ENCODE measurements at regions not wholly inside any gene's neighbourhood (a gene's known extent, or its start where the extent isn't known, plus 50 kb on each side); places are given as distances from the start of the nearest gene placed in this dataset.
"Not testable (repeated sequence)": the region's sequence is repeated elsewhere in the genome, so short reads cannot be mapped to it uniquely, and the experiment has no call there.

DNA sequence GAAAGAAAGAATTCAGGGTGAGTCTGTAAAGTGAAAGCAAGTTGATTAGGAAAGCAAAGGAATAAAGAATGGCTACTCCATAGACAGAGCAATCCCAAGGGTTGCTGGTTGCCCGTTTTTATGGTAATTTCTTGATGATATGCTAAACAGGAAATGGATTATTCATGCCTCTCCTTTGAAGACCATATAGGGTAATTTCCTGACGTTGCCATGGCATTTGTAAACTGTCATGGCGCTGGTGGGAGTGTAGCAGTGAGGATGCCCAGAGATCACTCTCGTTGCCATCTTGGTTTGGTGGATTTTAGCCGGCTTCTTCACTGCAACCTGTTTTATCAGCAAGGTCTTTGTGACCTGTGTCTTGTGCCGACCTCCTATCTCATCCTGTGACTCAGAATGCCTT is 287.4 kb upstream of the ERCC4 start:
- not testable (repeated sequence) for DNase-seq

GRCh38 chr16:13633391-13633861 is 286.5 kb upstream of the ERCC4 start:
- no peak for DNase-seq

GRCh38 chr16:13634253-13634652 is 285.7 kb upstream of the ERCC4 start:
- DNase-seq: no peak

GRCh38 chr16:13634959-13635358 is 285.0 kb upstream of the ERCC4 start:
- DNase-seq: no peak

GRCh38 chr16:13638218-13638617 is 281.7 kb upstream of the ERCC4 start:
- no peak for DNase-seq

GRCh38 chr16:13643412-13643811 is 276.5 kb upstream of the ERCC4 start:
- no peak for DNase-seq

DNA sequence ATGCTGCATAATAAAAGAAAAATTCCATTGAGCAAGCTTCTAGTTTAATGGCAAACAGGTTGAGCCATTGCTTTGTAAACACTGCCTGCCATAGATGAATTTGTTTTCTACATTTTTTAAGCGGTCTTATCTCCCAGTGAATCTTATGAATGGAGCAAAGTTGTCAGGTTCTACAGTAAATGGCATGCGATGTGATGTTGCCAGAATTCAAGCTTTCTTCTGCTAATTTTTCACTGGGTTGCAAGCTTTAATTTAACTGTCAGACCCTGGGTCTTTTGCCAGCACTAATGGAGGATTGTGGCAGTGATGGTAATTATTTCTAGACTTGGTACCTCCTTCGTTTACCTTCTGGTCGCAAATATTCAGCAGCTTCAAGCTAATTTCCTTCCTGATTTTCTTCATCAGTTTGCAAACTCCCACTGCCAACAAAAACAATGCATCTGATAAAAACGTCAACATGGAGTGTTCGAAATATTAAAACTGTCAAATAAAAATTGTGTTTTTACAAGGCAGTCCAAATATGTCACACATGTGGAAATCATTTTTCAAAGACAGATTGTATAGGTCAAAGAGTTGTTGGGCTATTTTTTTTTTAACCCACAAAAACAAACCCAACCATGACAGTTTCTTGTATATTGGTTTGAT is 274.2 kb upstream of the ERCC4 start:
- DNase-seq: no peak

DNA sequence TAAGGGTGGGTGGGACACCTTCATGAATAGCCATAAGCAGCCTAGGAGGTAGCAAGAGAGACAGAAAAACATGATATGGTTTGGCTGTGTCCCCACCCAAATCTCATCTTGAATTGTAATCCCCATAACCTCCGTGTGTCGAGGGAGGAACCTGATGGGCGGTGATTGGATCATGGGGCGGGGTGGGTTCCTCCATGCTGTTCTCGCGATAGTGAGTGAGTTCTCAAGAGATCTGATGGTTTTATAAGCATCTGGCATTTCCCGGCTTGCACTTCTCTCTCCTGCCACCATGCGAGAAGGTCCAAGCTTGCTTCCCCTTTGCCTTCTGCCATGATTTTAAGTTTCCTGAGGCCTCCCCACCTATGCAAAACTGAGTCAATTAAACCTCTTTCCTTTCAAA is 259.1 kb upstream of the ERCC4 start:
- no peak for DNase-seq

- no peak for DNase-seq
Observed at GRCh38 chr16:13665876-13666275, 254.1 kb upstream of the ERCC4 start.

DNA sequence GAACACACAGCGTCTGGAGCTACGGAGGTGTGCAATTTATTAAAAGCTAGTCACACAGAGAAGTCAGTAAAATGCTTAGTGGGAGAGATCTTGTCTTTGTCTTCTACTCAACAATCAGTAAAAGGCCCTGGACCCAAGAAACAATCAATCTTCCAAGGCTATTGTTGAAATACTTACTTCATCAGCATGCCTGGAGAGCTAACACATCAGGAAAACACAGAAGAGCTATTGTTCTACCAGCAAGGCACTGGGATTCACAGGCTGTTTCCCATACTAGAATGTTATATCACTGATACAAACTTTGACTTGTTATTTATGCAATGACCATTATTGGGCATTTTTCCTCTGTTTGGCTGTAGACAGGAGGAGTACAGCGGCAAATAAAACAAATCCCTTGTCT is 247.8 kb upstream of the ERCC4 start:
- no peak for DNase-seq

DNA sequence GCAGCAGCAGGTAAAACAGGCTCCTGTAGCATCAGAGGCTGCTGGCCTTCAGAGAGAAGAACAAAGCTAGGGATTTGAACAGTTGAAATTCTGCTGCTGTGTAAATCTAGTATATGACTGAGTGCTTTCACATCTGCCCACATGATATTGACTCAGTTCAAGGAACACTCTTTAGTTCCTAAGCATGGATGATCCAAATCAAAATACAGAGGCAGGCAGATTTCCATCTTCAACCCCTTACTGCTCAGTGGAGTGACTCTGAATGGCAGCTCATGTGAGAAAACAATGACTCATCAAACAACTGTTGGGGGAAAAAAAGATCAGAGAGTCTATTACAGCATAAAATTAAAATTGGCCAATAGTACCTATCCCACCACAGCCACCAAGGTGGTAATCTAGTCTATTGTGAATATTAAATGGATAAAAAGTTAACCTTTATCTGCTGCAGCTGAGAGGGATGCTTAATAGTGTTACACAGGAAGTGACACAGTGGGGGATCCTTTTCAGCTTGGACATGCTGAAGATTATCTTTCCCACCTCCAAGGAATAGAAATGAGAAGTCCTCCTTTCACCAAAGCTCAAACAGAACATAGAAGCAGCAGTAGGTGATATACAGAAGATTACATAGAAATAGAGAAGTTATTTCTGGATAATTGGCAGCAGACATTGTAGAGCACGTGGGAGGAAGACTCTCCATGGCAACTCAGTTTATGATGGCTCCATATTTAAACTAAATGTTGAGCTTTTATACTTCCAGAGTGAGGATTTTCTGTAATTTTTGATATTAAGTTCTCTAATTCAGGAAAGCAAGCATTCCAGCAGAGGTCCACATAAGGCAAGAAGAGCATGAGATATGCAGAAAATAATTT is 239.7 kb upstream of the ERCC4 start:
- no peak for DNase-seq

DNA sequence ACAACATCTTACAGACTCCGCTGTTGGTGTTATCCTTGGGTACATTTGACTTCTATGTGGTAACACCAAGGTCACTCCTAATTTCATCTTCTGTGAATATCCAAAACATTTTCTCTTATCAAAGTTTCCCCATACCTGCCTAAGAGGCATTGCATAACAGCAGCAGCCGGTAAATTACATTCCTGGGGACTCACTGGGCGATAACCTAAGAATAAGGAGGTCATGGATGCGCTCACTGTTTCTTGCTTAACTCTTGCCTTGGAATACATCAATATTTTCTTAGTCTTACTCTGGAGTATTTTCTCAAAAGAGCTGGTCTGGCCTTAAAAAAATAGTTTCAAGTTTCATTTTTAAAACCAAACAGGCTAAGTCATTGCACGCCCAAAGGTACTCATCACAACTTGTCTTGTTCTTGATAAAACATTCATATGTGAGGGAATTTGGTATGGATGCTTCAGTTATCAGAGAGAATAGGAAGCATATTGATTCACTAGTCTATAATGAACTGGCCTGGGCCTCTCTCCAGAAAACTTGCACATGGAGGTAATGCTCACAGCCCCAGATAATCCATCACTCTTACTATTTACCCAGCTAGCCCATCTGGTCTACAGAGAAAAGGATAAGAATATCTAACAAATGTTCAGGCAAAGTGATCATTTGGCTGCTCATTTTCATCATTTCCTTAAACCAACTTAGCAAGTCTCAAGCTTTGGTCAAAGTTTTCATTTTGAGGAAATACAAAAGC is 235.0 kb upstream of the ERCC4 start:
- DNase-seq: no peak

- DNase-seq: no peak
Observed at GRCh38 chr16:13696017-13696416, 223.9 kb upstream of the ERCC4 start.

DNA sequence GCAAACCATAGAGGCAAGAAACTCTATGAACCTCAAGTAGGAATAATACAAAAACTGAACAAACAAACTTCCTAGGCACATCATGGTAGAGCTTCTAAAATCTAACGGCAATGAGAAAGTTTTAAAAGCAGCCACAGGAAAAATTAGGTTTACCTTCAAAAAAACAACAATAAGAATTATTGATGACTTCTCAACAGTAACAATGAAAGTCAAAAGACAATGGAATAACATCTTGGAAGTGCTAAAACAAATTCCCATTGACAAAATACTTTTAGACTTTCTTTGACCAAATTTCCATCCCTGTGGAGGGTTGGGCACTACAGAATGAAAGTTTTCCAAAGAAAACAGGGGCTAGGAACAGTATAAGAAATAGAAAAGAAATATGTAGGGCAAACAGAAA is 222.9 kb upstream of the ERCC4 start:
- DNase-seq: no peak

DNA sequence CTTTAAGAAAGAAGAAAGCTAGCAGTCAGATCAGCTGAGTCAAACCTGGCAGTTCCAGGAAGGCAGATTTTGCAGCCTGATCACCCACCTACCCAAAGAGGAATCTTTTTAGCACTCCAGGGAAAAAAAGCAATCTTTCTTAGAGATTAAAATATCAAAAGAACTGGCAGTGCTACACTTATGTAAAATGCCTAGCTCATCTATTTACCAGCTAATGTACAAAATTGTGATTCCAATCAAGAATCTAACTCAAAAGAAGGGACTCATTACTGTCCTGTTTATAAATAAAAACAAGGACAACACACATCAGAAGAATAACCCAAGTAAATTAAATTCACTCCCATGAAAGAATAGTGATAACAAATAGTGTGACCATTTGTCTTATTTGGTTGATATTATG is 222.4 kb upstream of the ERCC4 start:
- DNase-seq: no peak

DNA sequence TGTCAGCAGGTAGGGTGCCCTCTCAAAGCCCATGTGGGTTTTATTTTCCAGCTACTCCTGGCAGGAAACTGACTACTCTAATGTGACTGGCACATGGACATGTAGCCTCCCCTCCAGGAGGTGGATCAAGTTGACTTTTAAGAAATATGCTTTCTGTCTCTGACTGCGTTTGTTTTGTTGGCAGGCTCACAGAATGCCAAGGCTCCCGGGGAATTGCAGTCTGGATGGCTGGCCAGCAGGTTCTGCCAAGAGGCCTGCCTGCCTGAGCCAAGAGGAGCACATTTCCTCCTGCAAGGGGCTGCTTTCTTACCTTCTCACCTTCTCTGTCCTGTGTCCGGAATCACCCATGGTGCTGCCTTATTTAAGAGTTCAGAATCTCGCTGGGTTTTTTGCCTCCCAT is 217.3 kb upstream of the ERCC4 start:
- no peak for DNase-seq

GRCh38 chr16:13708347-13709120 is 211.4 kb upstream of the ERCC4 start:
- no peak for DNase-seq

DNA sequence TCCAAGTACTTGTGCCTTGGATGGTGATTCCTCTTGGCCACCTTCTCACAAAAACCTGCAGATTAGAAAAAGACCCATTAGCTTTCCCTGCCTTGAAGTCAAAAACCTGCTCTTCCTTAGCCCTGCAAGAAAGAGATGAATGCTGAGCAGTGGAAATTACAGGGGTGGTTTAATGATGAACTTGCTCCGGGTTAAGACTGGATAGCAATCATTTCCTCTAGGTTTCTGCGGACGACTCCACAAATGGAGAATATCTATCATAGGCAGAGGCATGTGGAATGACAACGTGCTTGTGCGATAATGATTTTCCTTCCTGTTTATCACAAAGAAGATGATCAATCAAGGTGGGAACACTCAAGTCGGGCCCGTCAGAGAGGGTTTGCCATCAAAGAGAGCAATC is 201.2 kb upstream of the ERCC4 start:
- no peak for DNase-seq

GRCh38 chr16:13727943-13728342 is 192.0 kb upstream of the ERCC4 start:
- no peak for DNase-seq

DNA sequence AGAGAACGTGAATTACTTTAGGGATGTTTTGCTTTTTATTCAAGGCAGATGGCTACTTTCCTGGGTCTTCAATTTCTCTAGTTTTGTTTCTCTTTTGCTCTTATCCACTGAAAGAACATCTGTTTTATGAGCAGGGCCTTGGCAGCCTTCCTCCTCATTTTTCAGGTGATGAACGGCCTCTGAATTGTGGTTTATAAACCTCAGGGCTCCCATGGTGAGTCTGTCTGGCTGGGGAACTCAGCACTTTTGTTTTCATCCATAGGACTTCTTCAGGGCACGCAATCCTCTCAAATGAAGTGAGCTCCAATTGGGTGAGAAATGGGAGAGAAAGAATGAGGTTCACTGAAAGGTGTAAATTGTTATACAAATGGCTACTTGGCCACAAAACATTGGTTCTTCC is 186.4 kb upstream of the ERCC4 start:
- DNase-seq: peak; percentile 45

- DNase-seq: not testable (repeated sequence)
Observed at GRCh38 chr16:13739621-13740373, 180.2 kb upstream of the ERCC4 start.

- DNase-seq: no peak
Observed at GRCh38 chr16:13742928-13743327, 177.0 kb upstream of the ERCC4 start.

Data from right forelimb (tissue), 1 donor.